ENCODE measurements at regions not wholly inside any gene's neighbourhood (a gene's known extent, or its start where the extent isn't known, plus 50 kb on each side); places are given as distances from the start of the nearest gene placed in this dataset.

GRCh38 chr6:93120154-93120742 lies 299.1 kb downstream of the EPHA7 start:
- no peak overlapping the region for H3K4me3 Mint-ChIP-seq
- no peaks in the 10 kb centered on the region for H3K27me3 Mint-ChIP-seq
- no peaks in the 10 kb centered on the region for H3K4me1 Mint-ChIP-seq
- DNase-seq, result no peak
- H3K36me3 Mint-ChIP-seq (ENCODE audit: low read depth), result no peaks in the 10 kb centered on the region
- no peak for ATAC-seq
- H3K9me3 ChIP-seq (ENCODE audit: control insufficient read depth, low read length, poor library complexity, severe bottlenecking), result no peaks in the 10 kb centered on the region
- H3K27ac Mint-ChIP-seq, result no peak overlapping the region

- Mint-ChIP-seq H3K36me3 (ENCODE audit: low read depth) (no peaks in the 10 kb centered on the region), H3K4me1 (no peaks in the 10 kb centered on the region), H3K4me3 (no peak overlapping the region), H3K27ac (no peak overlapping the region), H3K27me3 (no peaks in the 10 kb centered on the region)
- ATAC-seq (no peak), DNase-seq (no peak)
- no peaks in the 10 kb centered on the region for H3K9me3 ChIP-seq (ENCODE audit: control insufficient read depth, low read length, poor library complexity, severe bottlenecking)
These were observed 313.5 kb downstream of the EPHA7 start for GRCh38 chr6:93105907-93106306.

GRCh38 chr6:93105017-93105416 lies 314.3 kb downstream of the EPHA7 start:
- ATAC-seq (no peak), DNase-seq (no peak)
- H3K4me1 Mint-ChIP-seq, result no peaks in the 10 kb centered on the region
- no peaks in the 10 kb centered on the region for H3K27me3 Mint-ChIP-seq
- H3K27ac Mint-ChIP-seq, result no peak overlapping the region
- no peaks in the 10 kb centered on the region for H3K9me3 ChIP-seq (ENCODE audit: control insufficient read depth, low read length, poor library complexity, severe bottlenecking)
- H3K36me3 Mint-ChIP-seq (ENCODE audit: low read depth), result no peaks in the 10 kb centered on the region
- H3K4me3 Mint-ChIP-seq, result no peak overlapping the region

- ATAC-seq (no peak), DNase-seq (no peak)
- H3K4me3 Mint-ChIP-seq, result no peak overlapping the region
- no peaks in the 10 kb centered on the region for H3K9me3 ChIP-seq (ENCODE audit: control insufficient read depth, low read length, poor library complexity, severe bottlenecking)
- H3K27me3 Mint-ChIP-seq, result no peaks in the 10 kb centered on the region
- H3K4me1 Mint-ChIP-seq, result no peaks in the 10 kb centered on the region
- H3K27ac Mint-ChIP-seq, result no peak overlapping the region
- no peaks in the 10 kb centered on the region for H3K36me3 Mint-ChIP-seq (ENCODE audit: low read depth)
These were observed 315.1 kb downstream of the EPHA7 start for GRCh38 chr6:93104195-93104817.

GRCh38 chr6:93088621-93089501 lies 330.5 kb downstream of the EPHA7 start:
- no peak for ATAC-seq
- H3K27ac Mint-ChIP-seq, result no peak overlapping the region

GRCh38 chr6:93087606-93088005 lies 331.8 kb downstream of the EPHA7 start:
- Mint-ChIP-seq H3K4me3 (no peak overlapping the region), H3K36me3 (ENCODE audit: low read depth) (no peaks in the 10 kb centered on the region), H3K4me1 (no peaks in the 10 kb centered on the region), H3K27ac (no peak overlapping the region), H3K27me3 (no peaks in the 10 kb centered on the region)
- H3K9me3 ChIP-seq (ENCODE audit: control insufficient read depth, low read length, poor library complexity, severe bottlenecking), result no peaks in the 10 kb centered on the region
- DNase-seq, result no peak
- ATAC-seq, result no peak

More at GRCh38 chr6:93088621-93089501, 330.5 kb downstream of the EPHA7 start:
- Mint-ChIP-seq H3K27me3 (no peaks in the 10 kb centered on the region), H3K4me1 (no peaks in the 10 kb centered on the region), H3K36me3 (ENCODE audit: low read depth) (no peaks in the 10 kb centered on the region), H3K4me3 (no peak overlapping the region)
- DNase-seq, result no peak
- no peaks in the 10 kb centered on the region for H3K9me3 ChIP-seq (ENCODE audit: control insufficient read depth, low read length, poor library complexity, severe bottlenecking)

- Mint-ChIP-seq H3K27ac (no peak overlapping the region), H3K36me3 (ENCODE audit: low read depth) (no peaks in the 10 kb centered on the region), H3K27me3 (no peaks in the 10 kb centered on the region), H3K4me3 (no peak overlapping the region), H3K4me1 (no peaks in the 10 kb centered on the region)
- H3K9me3 ChIP-seq (ENCODE audit: control insufficient read depth, low read length, poor library complexity, severe bottlenecking), result no peaks in the 10 kb centered on the region
- no peak for ATAC-seq
- no peak for DNase-seq
These were observed 333.0 kb downstream of the EPHA7 start for GRCh38 chr6:93086351-93086750.

GRCh38 chr6:93083337-93084230 lies 335.8 kb downstream of the EPHA7 start:
- DNase-seq (no peak), ATAC-seq (no peak)
- no peak overlapping the region for H3K27ac Mint-ChIP-seq
- H3K27me3 Mint-ChIP-seq, result no peaks in the 10 kb centered on the region
- no peaks in the 10 kb centered on the region for H3K9me3 ChIP-seq (ENCODE audit: control insufficient read depth, low read length, poor library complexity, severe bottlenecking)
- H3K36me3 Mint-ChIP-seq (ENCODE audit: low read depth), result no peaks in the 10 kb centered on the region
- no peak overlapping the region for H3K4me3 Mint-ChIP-seq
- no peaks in the 10 kb centered on the region for H3K4me1 Mint-ChIP-seq

GRCh38 chr6:93081901-93082300 lies 337.5 kb downstream of the EPHA7 start:
- Mint-ChIP-seq H3K4me3 (no peak overlapping the region), H3K4me1 (no peaks in the 10 kb centered on the region), H3K27ac (no peak overlapping the region), H3K36me3 (ENCODE audit: low read depth) (no peaks in the 10 kb centered on the region), H3K27me3 (no peaks in the 10 kb centered on the region)
- ATAC-seq (no peak), DNase-seq (no peak)
- H3K9me3 ChIP-seq (ENCODE audit: control insufficient read depth, low read length, poor library complexity, severe bottlenecking), result no peaks in the 10 kb centered on the region

- H3K27me3 Mint-ChIP-seq, result no peaks in the 10 kb centered on the region
- no peak for DNase-seq
- H3K27ac Mint-ChIP-seq, result no peak overlapping the region
- H3K4me1 Mint-ChIP-seq, result no peaks in the 10 kb centered on the region
- H3K9me3 ChIP-seq (ENCODE audit: control insufficient read depth, low read length, poor library complexity, severe bottlenecking), result no peaks in the 10 kb centered on the region
- no peak for ATAC-seq
- no peaks in the 10 kb centered on the region for H3K36me3 Mint-ChIP-seq (ENCODE audit: low read depth)
- H3K4me3 Mint-ChIP-seq, result no peak overlapping the region
These were observed 340.3 kb downstream of the EPHA7 start for GRCh38 chr6:93079061-93079460.

GRCh38 chr6:93073811-93074210 lies 345.5 kb downstream of the EPHA7 start:
- no peak overlapping the region for H3K4me3 Mint-ChIP-seq
- H3K36me3 Mint-ChIP-seq (ENCODE audit: low read depth), result no peaks in the 10 kb centered on the region
- H3K4me1 Mint-ChIP-seq, result no peaks in the 10 kb centered on the region
- DNase-seq, result no peak
- no peak for ATAC-seq
- H3K27me3 Mint-ChIP-seq, result no peaks in the 10 kb centered on the region
- no peaks in the 10 kb centered on the region for H3K9me3 ChIP-seq (ENCODE audit: control insufficient read depth, low read length, poor library complexity, severe bottlenecking)
- H3K27ac Mint-ChIP-seq, result no peak overlapping the region

GRCh38 chr6:93069856-93070255 lies 349.5 kb downstream of the EPHA7 start:
- DNase-seq (no peak), ATAC-seq (no peak)
- Mint-ChIP-seq H3K4me3 (no peak overlapping the region), H3K36me3 (ENCODE audit: low read depth) (no peaks in the 10 kb centered on the region), H3K4me1 (no peaks in the 10 kb centered on the region), H3K27ac (no peak overlapping the region), H3K27me3 (no peaks in the 10 kb centered on the region)
- H3K9me3 ChIP-seq (ENCODE audit: control insufficient read depth, low read length, poor library complexity, severe bottlenecking), result no peaks in the 10 kb centered on the region

GRCh38 chr6:93059911-93060310 lies 359.4 kb downstream of the EPHA7 start:
- Mint-ChIP-seq H3K27me3 (no peaks in the 10 kb centered on the region), H3K4me3 (no peak overlapping the region), H3K4me1 (no peaks in the 10 kb centered on the region), H3K27ac (no peak overlapping the region), H3K36me3 (ENCODE audit: low read depth) (no peaks in the 10 kb centered on the region)
- ATAC-seq (no peak), DNase-seq (no peak)
- H3K9me3 ChIP-seq (ENCODE audit: control insufficient read depth, low read length, poor library complexity, severe bottlenecking), result no peaks in the 10 kb centered on the region
